ENCODE measurements at regions not wholly inside any gene's neighbourhood (a gene's known extent, or its start where the extent isn't known, plus 50 kb on each side); places are given as distances from the start of the nearest gene placed in this dataset.
"Not testable (repeated sequence)": the region's sequence is repeated elsewhere in the genome, so short reads cannot be mapped to it uniquely, and the experiment has no call there.

DNA sequence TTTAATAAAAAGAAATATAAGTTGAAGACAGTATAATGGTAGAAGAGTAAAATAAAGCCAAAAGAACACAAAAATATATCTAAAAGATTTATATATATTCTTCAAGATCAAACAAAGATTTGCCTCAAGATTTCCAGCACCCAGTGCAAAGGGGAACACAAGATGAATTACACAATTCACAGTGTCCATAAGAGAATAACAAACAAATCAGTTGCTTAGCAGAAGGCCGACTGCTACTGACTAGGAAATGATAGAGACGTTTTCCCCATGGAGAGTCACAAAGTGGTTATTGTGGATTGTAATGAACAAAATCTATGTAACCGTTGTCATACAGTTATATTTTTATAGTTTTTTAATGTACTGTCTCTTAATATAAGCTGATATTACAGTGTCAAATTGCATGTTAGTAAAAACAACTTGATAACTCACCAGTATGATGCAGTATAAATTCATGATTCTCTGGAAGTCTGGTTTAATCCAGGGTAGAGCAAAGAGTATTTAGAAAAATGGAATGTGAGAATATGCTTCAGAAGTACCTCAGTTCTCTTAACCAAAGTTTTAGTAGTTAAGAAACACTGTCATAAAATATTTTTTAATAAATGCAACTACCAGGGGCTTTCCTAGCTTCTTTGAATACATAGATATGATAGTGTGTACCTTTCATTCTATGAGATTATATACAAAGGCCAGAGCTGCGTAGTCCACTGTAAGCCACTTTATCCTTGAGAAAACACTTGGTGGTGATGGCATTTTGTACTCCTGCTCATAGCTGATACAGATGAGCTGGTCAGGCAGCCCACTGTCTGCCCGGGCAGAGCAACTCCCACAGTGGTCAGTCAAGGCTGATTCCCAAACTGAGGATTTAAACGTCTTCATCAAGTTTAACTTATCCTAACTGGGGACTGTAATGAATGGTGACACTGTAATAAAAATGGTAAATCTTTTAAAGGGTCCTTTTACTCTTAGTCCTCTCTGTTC, 180.5 kb upstream of the DTNA start:
- Histone ChIP-seq H3K9ac (ENCODE audit: extremely low read depth, low read length, poor library complexity, severe bottlenecking) (no peak overlapping the region), H3K27ac (ENCODE audit: low read depth, low read length) (no peak overlapping the region), H3K9me3 (ENCODE audit: control insufficient read depth, low read length) (no peaks in the 10 kb centered on the region), H3K4me3 (ENCODE audit: low read length) (no peak overlapping the region), H3K27me3 (ENCODE audit: control insufficient read depth, insufficient read depth, low read length, poor library complexity, severe bottlenecking) (no peaks in the 10 kb centered on the region), H3K36me3 (ENCODE audit: control insufficient read depth, insufficient read depth, low read length) (no peaks in the 10 kb centered on the region), H3K4me1 (ENCODE audit: control insufficient read depth, insufficient read depth, low read length) (peaks cover 3% of the 10 kb centered on the region)
- Mint-ChIP-seq H3K4me3 (no peak overlapping the region), H3K27me3 (ENCODE audit: insufficient read depth) (no peaks in the 10 kb centered on the region), H3K36me3 (ENCODE audit: low read depth) (peaks cover 2% of the 10 kb centered on the region), H3K27ac (no peak overlapping the region), H3K4me1 (peaks cover 27% of the 10 kb centered on the region), H3K9me3 (peaks cover 5% of the 10 kb centered on the region)
- WGBS, 2 experiments (ENCODE audit: insufficient coverage in 1 of 2, insufficient read length in 1 of 2): 87 to 95% methylated on average over 3 to 5 of the region's 6 CpGs
- TF ChIP-seq, protein P1, sequence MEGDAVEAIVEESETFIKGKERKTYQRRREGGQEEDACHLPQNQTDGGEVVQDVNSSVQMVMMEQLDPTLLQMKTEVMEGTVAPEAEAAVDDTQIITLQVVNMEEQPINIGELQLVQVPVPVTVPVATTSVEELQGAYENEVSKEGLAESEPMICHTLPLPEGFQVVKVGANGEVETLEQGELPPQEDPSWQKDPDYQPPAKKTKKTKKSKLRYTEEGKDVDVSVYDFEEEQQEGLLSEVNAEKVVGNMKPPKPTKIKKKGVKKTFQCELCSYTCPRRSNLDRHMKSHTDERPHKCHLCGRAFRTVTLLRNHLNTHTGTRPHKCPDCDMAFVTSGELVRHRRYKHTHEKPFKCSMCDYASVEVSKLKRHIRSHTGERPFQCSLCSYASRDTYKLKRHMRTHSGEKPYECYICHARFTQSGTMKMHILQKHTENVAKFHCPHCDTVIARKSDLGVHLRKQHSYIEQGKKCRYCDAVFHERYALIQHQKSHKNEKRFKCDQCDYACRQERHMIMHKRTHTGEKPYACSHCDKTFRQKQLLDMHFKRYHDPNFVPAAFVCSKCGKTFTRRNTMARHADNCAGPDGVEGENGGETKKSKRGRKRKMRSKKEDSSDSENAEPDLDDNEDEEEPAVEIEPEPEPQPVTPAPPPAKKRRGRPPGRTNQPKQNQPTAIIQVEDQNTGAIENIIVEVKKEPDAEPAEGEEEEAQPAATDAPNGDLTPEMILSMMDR (conservative IDR thresholded peaks at IDR 0.05): no peak
- DNase-seq: no peak

DNA sequence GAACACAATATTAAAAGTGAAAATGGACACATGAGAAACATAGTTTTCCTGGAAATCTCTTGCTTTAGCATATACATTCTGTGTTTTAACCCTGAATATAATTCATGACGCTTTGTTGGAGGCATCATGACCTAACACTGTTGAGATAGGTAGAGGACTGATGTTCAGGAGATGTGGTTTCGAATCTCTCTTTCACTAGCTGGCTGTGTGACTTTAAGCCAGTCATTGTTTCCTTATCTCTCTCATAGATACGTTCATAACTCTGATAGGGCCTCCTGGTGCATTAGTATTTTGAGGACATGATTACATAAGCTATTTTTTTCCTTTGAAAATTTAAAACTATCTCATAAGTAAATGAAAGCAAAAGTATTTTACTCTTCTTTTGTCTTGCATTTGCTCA, 179.0 kb upstream of the DTNA start:
- H3K9me3 ChIP-seq (ENCODE audit: control insufficient read depth, low read length): no peaks in the 10 kb centered on the region
- no peak overlapping the region for H3K27ac Mint-ChIP-seq
- H3K27me3 Mint-ChIP-seq (ENCODE audit: insufficient read depth): no peaks in the 10 kb centered on the region
- H3K27me3 ChIP-seq (ENCODE audit: control insufficient read depth, insufficient read depth, low read length, poor library complexity, severe bottlenecking): no peaks in the 10 kb centered on the region
- peaks cover 3% of the 10 kb centered on the region for H3K4me1 ChIP-seq (ENCODE audit: control insufficient read depth, insufficient read depth, low read length)
- H3K9ac ChIP-seq (ENCODE audit: extremely low read depth, low read length, poor library complexity, severe bottlenecking): no peak overlapping the region
- 66 to 100% methylated on average over 1 to 3 of the region's 3 CpGs for WGBS, 2 experiments (ENCODE audit: insufficient coverage in 1 of 2, insufficient read length in 1 of 2)
- TF ChIP-seq, protein P1 (conservative IDR thresholded peaks at IDR 0.05): no peak
- H3K27ac ChIP-seq (ENCODE audit: low read depth, low read length): no peak overlapping the region
- H3K36me3 Mint-ChIP-seq (ENCODE audit: low read depth): peaks cover 2% of the 10 kb centered on the region
- DNase-seq: no peak
- no peak overlapping the region for H3K4me3 Mint-ChIP-seq
- H3K4me3 ChIP-seq (ENCODE audit: low read length): no peak overlapping the region
- no peaks in the 10 kb centered on the region for H3K36me3 ChIP-seq (ENCODE audit: control insufficient read depth, insufficient read depth, low read length)
- H3K9me3 Mint-ChIP-seq: peaks cover 8% of the 10 kb centered on the region
- H3K4me1 Mint-ChIP-seq: peaks cover 27% of the 10 kb centered on the region

DNA sequence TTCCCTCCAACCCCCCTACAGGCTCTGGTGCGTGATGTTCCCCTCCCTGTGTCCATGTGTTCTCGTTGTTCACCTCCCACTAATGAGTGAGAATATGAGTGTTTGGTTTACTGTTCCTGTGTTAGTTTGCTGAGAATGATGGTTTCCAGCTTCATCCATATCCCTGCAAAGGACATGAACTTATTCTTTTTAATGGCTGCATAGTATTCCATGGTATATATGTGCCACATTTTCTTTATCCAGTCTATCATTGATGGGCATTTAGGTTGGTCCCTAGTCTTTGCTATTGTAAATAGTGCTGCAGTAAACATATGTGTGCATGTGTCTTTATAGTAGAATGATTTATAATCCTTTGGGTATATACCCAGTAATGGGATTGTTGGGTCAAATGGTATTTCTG, 175.5 kb upstream of the DTNA start:
- not testable (repeated sequence) for H3K4me3 Mint-ChIP-seq; H3K4me1 ChIP-seq (ENCODE audit: control insufficient read depth, insufficient read depth, low read length); H3K4me3 ChIP-seq (ENCODE audit: low read length); H3K27ac Mint-ChIP-seq; H3K9me3 Mint-ChIP-seq; H3K36me3 Mint-ChIP-seq (ENCODE audit: low read depth); H3K27me3 Mint-ChIP-seq (ENCODE audit: insufficient read depth); DNase-seq; H3K9me3 ChIP-seq (ENCODE audit: control insufficient read depth, low read length); H3K27me3 ChIP-seq (ENCODE audit: control insufficient read depth, insufficient read depth, low read length, poor library complexity, severe bottlenecking); H3K9ac ChIP-seq (ENCODE audit: extremely low read depth, low read length, poor library complexity, severe bottlenecking); H3K27ac ChIP-seq (ENCODE audit: low read depth, low read length); H3K36me3 ChIP-seq (ENCODE audit: control insufficient read depth, insufficient read depth, low read length)
- 100% methylated on average over 2 of the region's 2 CpGs; no CpG with 5 or more reads in 1 of the 2 experiments for WGBS, 2 experiments (ENCODE audit: insufficient coverage in 1 of 2, insufficient read length in 1 of 2)
- H3K4me1 Mint-ChIP-seq: peaks cover 32% of the 10 kb centered on the region
